SU-DHL-6 (cell line): ENCODE measurements at regions not wholly inside any gene's neighbourhood (a gene's known extent, or its start where the extent isn't known, plus 50 kb on each side); places are given as distances from the start of the nearest gene placed in this dataset.

Experiments
- EZH2phosphoT487 ChIP-seq: fragments of 200-600 bp; sonication (generic), shearing (Covaris generic); conservative IDR thresholded peaks from 2 replicates; pipeline ENCODE4 v1.6.1; 2018; ENCODE audit warnings: mild to moderate bottlenecking, antibody characterized with exemption, low read length, moderate library complexity, mixed read lengths
- TF ChIP-seq, protein P1 (sequence below): fragments of 200-600 bp; sonication (generic); IDR thresholded peaks from one replicate; pipeline ENCODE4 v1.5.1; 2017; ENCODE audit warnings: antibody characterized with exemption, mild to moderate bottlenecking, low read length, moderate library complexity; ENCODE audit not compliant: insufficient read depth, poor library complexity, severe bottlenecking

- TF ChIP-seq, protein P1, sequence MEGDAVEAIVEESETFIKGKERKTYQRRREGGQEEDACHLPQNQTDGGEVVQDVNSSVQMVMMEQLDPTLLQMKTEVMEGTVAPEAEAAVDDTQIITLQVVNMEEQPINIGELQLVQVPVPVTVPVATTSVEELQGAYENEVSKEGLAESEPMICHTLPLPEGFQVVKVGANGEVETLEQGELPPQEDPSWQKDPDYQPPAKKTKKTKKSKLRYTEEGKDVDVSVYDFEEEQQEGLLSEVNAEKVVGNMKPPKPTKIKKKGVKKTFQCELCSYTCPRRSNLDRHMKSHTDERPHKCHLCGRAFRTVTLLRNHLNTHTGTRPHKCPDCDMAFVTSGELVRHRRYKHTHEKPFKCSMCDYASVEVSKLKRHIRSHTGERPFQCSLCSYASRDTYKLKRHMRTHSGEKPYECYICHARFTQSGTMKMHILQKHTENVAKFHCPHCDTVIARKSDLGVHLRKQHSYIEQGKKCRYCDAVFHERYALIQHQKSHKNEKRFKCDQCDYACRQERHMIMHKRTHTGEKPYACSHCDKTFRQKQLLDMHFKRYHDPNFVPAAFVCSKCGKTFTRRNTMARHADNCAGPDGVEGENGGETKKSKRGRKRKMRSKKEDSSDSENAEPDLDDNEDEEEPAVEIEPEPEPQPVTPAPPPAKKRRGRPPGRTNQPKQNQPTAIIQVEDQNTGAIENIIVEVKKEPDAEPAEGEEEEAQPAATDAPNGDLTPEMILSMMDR = no peak
- TF ChIP-seq EZH2phosphoT487 = no peak
Observed at GRCh38 chr7:81415181-81415580, 354.7 kb downstream of the HGF start.
